Uterus (tissue), 3 donors: ENCODE measurements at regions not wholly inside any gene's neighbourhood (a gene's known extent, or its start where the extent isn't known, plus 50 kb on each side); places are given as distances from the start of the nearest gene placed in this dataset.

Experiments
- DNase-seq, 2 donors: peaks; one replicate each; pipeline ENCODE4 v3.0.0-alpha.2; 2019 to 2020
- H3K27ac ChIP-seq, 2 donors: fragments of 200-600 bp; sonication (generic); 1 replicate in 1 of 2; 2 replicates in 1 of 2; pipeline ENCODE4 v1.5.1; 2016 to 2018
- H3K27me3 ChIP-seq, 2 donors: fragments of 200-600 bp; sonication (generic); one replicate each; pipeline ENCODE4 v1.5.1; 2018 to 2019; ENCODE audit warnings: control low read depth in 1 of 2
- H3K36me3 ChIP-seq, 2 donors: fragments of 200-600 bp; sonication (generic); one replicate each; pipeline ENCODE4 v1.5.1; 2019; ENCODE audit warnings: control low read depth in 1 of 2
- H3K4me1 ChIP-seq, 2 donors: fragments of 200-600 bp; sonication (generic); one replicate each; pipeline ENCODE4 v1.5.1; 2018 to 2019; ENCODE audit warnings: control low read depth in 1 of 2
- H3K4me3 ChIP-seq, 2 donors: fragments of 200-600 bp; sonication (generic); 1 replicate in 1 of 2; 2 replicates in 1 of 2; pipeline ENCODE4 v1.5.1; 2018 to 2019; ENCODE audit warnings: mild to moderate bottlenecking in 1 of 2
- H3K9me3 ChIP-seq, 2 donors: fragments of 200-600 bp; sonication (generic); one replicate each; pipeline ENCODE4 v1.5.1; 2019; ENCODE audit warnings: control low read depth in 1 of 2
- POLR2A ChIP-seq, 2 donors: fragments of 450-650 bp; IDR thresholded peaks; one replicate each; pipeline ENCODE4 v1.6.1; 2016; ENCODE audit warnings: antibody characterized with exemption in 2 of 2, mild to moderate bottlenecking in 1 of 2, moderate library complexity in 1 of 2
- intact Hi-C: fragments of 100-400 bp; cut with DNase I; formaldehyde crosslinking; loops from one replicate; pipeline ENCODE4 v1.15.1; 2023; ENCODE audit warnings: low total_unique reads
- TF ChIP-seq, protein P1 (sequence below), 4 experiments: fragments of 200-600 bp in 2 of 4; fragments of 450-650 bp in 2 of 4; sonication (generic) in 2 of 4; IDR thresholded peaks; one replicate each; pipeline ENCODE4 v1.5.1; 2016 to 2019; ENCODE audit warnings: antibody characterized with exemption in 4 of 4, mild to moderate bottlenecking in 2 of 4, moderate library complexity in 1 of 4
- donor health status: DM: yes; HTN: yes; CAD: no.

DNA sequence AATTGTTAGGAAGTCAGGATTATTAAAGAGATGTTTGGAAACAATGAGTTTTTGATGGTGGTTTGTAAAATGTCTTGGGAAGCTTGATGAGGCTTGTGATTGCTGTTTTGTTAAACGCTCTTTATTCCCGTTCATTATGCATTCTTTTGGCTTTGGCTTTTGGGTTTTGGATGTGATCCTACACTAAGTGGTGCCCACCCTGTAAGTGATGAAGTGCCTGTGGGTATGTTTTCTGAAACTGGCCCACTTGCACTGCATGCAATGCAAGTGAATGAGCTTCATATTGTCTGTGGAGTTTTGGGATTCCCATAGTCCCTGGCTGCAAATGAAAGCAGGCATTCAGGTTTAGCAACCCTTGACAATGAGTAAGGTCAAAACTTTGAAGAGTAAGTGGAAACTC, 1035.5 kb upstream of the WWC1 start:
- no peaks in the 10 kb centered on the region for H3K9me3 ChIP-seq
- no peak for DNase-seq
- no peaks in the 10 kb centered on the region for H3K36me3 ChIP-seq
- H3K4me3 ChIP-seq: no peak overlapping the region
- TF ChIP-seq, protein P1, sequence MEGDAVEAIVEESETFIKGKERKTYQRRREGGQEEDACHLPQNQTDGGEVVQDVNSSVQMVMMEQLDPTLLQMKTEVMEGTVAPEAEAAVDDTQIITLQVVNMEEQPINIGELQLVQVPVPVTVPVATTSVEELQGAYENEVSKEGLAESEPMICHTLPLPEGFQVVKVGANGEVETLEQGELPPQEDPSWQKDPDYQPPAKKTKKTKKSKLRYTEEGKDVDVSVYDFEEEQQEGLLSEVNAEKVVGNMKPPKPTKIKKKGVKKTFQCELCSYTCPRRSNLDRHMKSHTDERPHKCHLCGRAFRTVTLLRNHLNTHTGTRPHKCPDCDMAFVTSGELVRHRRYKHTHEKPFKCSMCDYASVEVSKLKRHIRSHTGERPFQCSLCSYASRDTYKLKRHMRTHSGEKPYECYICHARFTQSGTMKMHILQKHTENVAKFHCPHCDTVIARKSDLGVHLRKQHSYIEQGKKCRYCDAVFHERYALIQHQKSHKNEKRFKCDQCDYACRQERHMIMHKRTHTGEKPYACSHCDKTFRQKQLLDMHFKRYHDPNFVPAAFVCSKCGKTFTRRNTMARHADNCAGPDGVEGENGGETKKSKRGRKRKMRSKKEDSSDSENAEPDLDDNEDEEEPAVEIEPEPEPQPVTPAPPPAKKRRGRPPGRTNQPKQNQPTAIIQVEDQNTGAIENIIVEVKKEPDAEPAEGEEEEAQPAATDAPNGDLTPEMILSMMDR (IDR thresholded peaks at IDR 0.05): no peak
- no peak for TF ChIP-seq POLR2A (IDR thresholded peaks at IDR 0.05)
- no peak overlapping the region for H3K27ac ChIP-seq
- no peaks in the 10 kb centered on the region for H3K4me1 ChIP-seq
- intact Hi-C loops: no loop called here
- no peaks in the 10 kb centered on the region for H3K27me3 ChIP-seq

DNA sequence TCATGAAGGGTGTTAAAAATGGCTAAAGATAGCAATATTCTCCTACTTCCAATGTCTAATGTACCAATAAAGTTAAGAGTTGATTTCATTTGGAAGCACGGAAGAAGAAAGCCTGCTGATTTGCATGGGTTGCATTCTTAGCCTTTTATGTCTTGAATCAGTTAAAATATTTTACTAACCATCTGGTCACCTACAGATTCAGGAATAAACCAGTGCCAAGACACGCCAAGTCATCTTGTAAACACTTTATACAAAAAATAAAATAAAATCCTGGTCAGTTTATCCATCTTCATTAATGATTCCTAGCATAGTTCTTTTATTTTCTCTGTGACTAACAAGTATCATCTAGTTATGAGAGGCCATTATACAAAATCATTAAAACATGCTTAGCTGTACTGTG, 1031.6 kb upstream of the WWC1 start:
- H3K4me3 ChIP-seq: no peak overlapping the region
- no peaks in the 10 kb centered on the region for H3K4me1 ChIP-seq
- TF ChIP-seq, protein P1 (IDR thresholded peaks at IDR 0.05): no peak
- no peaks in the 10 kb centered on the region for H3K27me3 ChIP-seq
- H3K27ac ChIP-seq: no peak overlapping the region
- no peaks in the 10 kb centered on the region for H3K9me3 ChIP-seq
- H3K36me3 ChIP-seq: no peaks in the 10 kb centered on the region
- DNase-seq: no peak
- intact Hi-C loops: no loop called here

DNA sequence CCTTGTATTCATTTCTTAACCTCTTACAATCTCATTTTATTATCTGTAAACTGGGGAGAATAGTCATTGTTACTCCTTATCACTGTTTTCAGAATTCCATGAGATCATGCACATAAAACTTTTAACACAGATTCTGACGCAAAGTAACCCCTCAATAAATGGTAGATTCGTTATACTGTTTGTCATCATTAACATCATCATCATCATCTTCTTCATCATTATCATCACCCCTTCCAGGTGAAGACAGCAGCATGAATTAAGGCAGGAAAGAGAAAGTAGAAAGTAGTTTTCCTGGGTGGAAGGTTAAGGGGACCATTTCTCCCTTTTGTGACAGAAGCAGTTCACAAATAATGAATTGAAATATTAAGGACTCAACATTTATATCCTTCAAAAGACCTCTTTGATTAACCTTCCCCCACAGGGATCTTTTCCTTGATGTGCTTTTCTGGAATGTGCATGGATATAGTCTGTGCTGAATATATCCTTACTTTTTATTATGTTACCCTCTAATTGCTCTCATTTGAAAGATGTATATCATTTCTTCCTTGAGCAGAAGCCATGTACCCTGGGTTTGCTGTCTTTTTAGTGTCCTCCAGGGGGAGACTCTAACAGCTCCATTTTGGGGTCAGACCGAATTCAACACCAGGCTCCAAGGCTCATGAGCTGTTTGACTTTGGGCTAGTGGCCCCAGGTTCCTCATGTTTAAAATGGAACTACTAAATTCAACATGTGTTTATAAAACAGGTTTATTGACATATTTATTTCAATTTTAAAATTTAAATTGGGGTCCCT, 1029.9 kb upstream of the WWC1 start:
- Histone ChIP-seq H3K4me3 (no peak overlapping the region), H3K36me3 (no peaks in the 10 kb centered on the region), H3K27ac (no peak overlapping the region), H3K9me3 (no peaks in the 10 kb centered on the region), H3K27me3 (no peaks in the 10 kb centered on the region), H3K4me1 (no peaks in the 10 kb centered on the region)
- no peak for DNase-seq
- no peak for TF ChIP-seq POLR2A (IDR thresholded peaks at IDR 0.05)
- TF ChIP-seq, protein P1 (IDR thresholded peaks at IDR 0.05): no peak
- intact Hi-C loops: no loop called here

DNA sequence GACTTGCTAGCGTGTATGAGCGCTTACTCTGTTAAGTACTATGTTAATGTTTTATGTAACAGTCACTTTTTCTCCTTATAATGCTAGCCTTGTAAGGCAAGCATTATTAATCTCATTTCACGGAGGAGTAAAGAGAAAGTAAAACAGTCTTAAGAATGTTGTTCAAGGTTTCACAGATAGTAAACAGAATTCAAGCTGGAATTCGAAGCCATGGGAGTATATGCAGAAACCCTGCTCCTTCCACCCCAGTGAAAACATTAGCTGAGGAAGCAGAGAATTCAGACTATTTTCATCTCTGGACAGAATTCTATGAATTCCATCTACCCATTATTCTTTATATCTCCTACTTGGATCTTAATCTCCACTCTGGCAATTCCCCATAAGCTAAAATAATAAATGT, 1028.3 kb upstream of the WWC1 start:
- Histone ChIP-seq H3K4me1 (no peaks in the 10 kb centered on the region), H3K4me3 (no peak overlapping the region), H3K36me3 (no peaks in the 10 kb centered on the region), H3K9me3 (no peaks in the 10 kb centered on the region), H3K27ac (no peak overlapping the region), H3K27me3 (no peaks in the 10 kb centered on the region)
- intact Hi-C loops: no loop called here
- TF ChIP-seq, protein P1 (IDR thresholded peaks at IDR 0.05): no peak
- no peak for TF ChIP-seq POLR2A (IDR thresholded peaks at IDR 0.05)
- DNase-seq: no peak

DNA sequence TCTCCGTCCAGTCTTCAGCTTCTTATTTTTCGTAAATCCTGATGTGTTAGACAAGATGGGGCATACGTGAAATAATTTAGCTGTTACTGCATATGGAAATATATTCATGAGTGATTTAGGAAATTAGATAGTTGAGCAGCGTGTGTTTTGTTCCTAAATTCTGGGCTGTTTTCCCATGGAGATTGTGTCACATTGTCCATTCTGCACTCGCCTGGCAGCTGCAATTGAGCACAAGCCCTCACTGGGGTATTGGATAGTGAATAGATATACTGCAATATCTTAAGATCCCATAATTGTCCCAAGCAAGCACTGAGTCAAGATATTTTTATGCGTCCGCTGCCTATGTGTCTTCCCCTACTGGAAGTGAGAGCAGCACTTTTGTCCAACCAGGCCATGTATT, 1027.1 kb upstream of the WWC1 start:
- DNase-seq: no peak
- Histone ChIP-seq H3K27ac (no peak overlapping the region), H3K4me3 (no peak overlapping the region), H3K36me3 (no peaks in the 10 kb centered on the region), H3K4me1 (no peaks in the 10 kb centered on the region), H3K27me3 (no peaks in the 10 kb centered on the region), H3K9me3 (no peaks in the 10 kb centered on the region)
- TF ChIP-seq, protein P1 (IDR thresholded peaks at IDR 0.05): no peak
- TF ChIP-seq POLR2A (IDR thresholded peaks at IDR 0.05): no peak
- intact Hi-C loops: no loop called here
